Keratinocyte (primary cell): ENCODE measurements at regions not wholly inside any gene's neighbourhood (a gene's known extent, or its start where the extent isn't known, plus 50 kb on each side); places are given as distances from the start of the nearest gene placed in this dataset.

Experiments used
- DNase-seq: peaks from one replicate; pipeline ENCODE4 v3.0.0-alpha.2; 2011; ENCODE audit warnings: low read depth, missing footprints, low spot score
- FAIRE-seq: peaks from 2 replicates; lab custom pipeline; 2011; peaks lifted over from hg19 to GRCh38; lab: Jason Lieb, UNC
- H2AFZ ChIP-seq: 2 replicates; pipeline ENCODE4 v1.6.0; 2012; ENCODE audit warnings: low read length, control low read depth, inconsistent platforms; ENCODE audit not compliant: control insufficient read depth
- H3K27ac ChIP-seq: 2 replicates; pipeline ENCODE4 v1.5.1; 2011; ENCODE audit warnings: low read length; ENCODE audit not compliant: control insufficient read depth, insufficient read depth
- H3K27me3 ChIP-seq: 3 replicates; pipeline ENCODE4 v1.6.0; 2011; ENCODE audit warnings: low read length; ENCODE audit not compliant: control insufficient read depth, insufficient read depth; ENCODE audit errors: extremely low read depth
- H3K36me3 ChIP-seq, 2 experiments: 2 replicates in 1 of 2; 3 replicates in 1 of 2; pipeline ENCODE4 v1.5.1; 2011; ENCODE audit warnings: low read length in 2 of 2, mild to moderate bottlenecking in 1 of 2; ENCODE audit not compliant: control insufficient read depth in 2 of 2, insufficient read depth in 2 of 2; ENCODE audit errors: extremely low read depth in 1 of 2
- H3K4me1 ChIP-seq: 3 replicates; pipeline ENCODE4 v1.5.1; 2011; ENCODE audit warnings: low read length; ENCODE audit not compliant: control insufficient read depth, insufficient read depth; ENCODE audit errors: extremely low read depth
- H3K4me2 ChIP-seq: 3 replicates; pipeline ENCODE4 v1.6.0; 2011; ENCODE audit warnings: low read depth, low read length; ENCODE audit not compliant: control insufficient read depth, insufficient read depth; ENCODE audit errors: extremely low read depth
- H3K4me3 ChIP-seq, 3 experiments: fragments of 200-600 bp in 1 of 3; sonication (generic) in 1 of 3; 2 replicates in 2 of 3; 3 replicates in 1 of 3; pipeline ENCODE4 v1.5.1; 2011 to 2016; ENCODE audit warnings: low read length in 3 of 3, mild to moderate bottlenecking in 3 of 3, control low read depth in 2 of 3, inconsistent platforms in 1 of 3, low read depth in 1 of 3, mixed read lengths in 1 of 3, mixed run types in 1 of 3, moderate library complexity in 1 of 3; ENCODE audit not compliant: control insufficient read depth in 2 of 3, insufficient read depth in 2 of 3; ENCODE audit errors: extremely low read depth in 1 of 3
- H3K79me2 ChIP-seq: 2 replicates; pipeline ENCODE4 v1.6.0; 2012; ENCODE audit warnings: low read length; ENCODE audit not compliant: control insufficient read depth, insufficient read depth
- H3K9ac ChIP-seq: 3 replicates; pipeline ENCODE4 v1.6.0; 2011; ENCODE audit warnings: low read length; ENCODE audit not compliant: control insufficient read depth, insufficient read depth; ENCODE audit errors: extremely low read depth
- H3K9me1 ChIP-seq: 3 replicates; pipeline ENCODE4 v1.6.0; 2011; ENCODE audit warnings: low read length; ENCODE audit not compliant: control insufficient read depth, insufficient read depth; ENCODE audit errors: extremely low read depth
- H3K9me3 ChIP-seq: 2 replicates; pipeline ENCODE4 v1.5.1; 2012; ENCODE audit warnings: low read depth, low read length; ENCODE audit not compliant: control insufficient read depth
- H4K20me1 ChIP-seq: 3 replicates; pipeline ENCODE4 v1.6.0; 2011; ENCODE audit warnings: low read length; ENCODE audit not compliant: control insufficient read depth, insufficient read depth; ENCODE audit errors: extremely low read depth
- EZH2 ChIP-seq: IDR thresholded peaks from one replicate; pipeline ENCODE4 v1.6.1; 2012; ENCODE audit warnings: inconsistent platforms, mild to moderate bottlenecking, low read length, moderate library complexity
- dilution Hi-C: fragments of 300-500 bp; cut with MboI; formaldehyde crosslinking; loops from one replicate; pipeline ENCODE4 v1.7.0; 2020; ENCODE audit warnings: low sequenced_read_pairs; ENCODE audit not compliant: extremely low pct_ligation_motif_present
- TF ChIP-seq, protein P1 (sequence below), 3 experiments: IDR thresholded peaks in 1 of 3; conservative IDR thresholded peaks in 1 of 3; optimal IDR thresholded peaks in 1 of 3; 2 replicates in 2 of 3; 3 replicates in 1 of 3; pipeline versions ENCODE3 to v1.5.1; 2011; ENCODE audit warnings: low read length in 3 of 3, mild to moderate bottlenecking in 3 of 3, moderate library complexity in 2 of 3, control low read depth in 1 of 3, inconsistent platforms in 1 of 3; ENCODE audit not compliant: insufficient read depth in 2 of 3; ENCODE audit errors: extremely low read depth in 1 of 3

DNA sequence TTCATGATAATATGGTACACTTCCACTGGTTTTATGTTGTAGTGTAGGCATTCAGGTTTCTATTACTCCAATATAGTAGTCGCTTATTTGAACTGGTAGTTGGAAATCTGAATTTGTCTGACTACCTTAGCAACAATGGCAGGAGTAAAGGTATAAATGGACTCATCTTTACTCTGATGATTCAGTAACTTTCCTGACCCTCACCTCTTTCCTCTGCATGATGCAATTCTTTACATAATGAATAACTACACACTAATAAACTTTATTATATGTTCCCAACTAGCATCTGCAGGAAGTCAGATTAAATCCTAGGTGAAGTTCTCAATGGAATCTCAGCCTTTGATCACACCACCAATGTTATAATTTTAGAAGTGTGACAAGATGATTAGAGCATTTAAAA, 70.5 kb upstream of the ATP2B1 start:
- no peaks in the 10 kb centered on the region for H3K9me1 ChIP-seq
- H3K9me3 ChIP-seq = no peaks in the 10 kb centered on the region
- H3K27me3 ChIP-seq = no peaks in the 10 kb centered on the region
- dilution Hi-C loops = no loop called here
- no peak overlapping the region for H2AFZ ChIP-seq
- peaks cover 26% of the 10 kb centered on the region for H3K4me1 ChIP-seq
- H3K36me3 ChIP-seq = no peaks in the 10 kb centered on the region
- DNase-seq = no peak
- no peak overlapping the region for H3K4me3 ChIP-seq
- H3K4me2 ChIP-seq = no peak overlapping the region
- H3K9ac ChIP-seq = no peak overlapping the region
- H4K20me1 ChIP-seq = no peaks in the 10 kb centered on the region
- no peak for TF ChIP-seq EZH2
- TF ChIP-seq, protein P1, sequence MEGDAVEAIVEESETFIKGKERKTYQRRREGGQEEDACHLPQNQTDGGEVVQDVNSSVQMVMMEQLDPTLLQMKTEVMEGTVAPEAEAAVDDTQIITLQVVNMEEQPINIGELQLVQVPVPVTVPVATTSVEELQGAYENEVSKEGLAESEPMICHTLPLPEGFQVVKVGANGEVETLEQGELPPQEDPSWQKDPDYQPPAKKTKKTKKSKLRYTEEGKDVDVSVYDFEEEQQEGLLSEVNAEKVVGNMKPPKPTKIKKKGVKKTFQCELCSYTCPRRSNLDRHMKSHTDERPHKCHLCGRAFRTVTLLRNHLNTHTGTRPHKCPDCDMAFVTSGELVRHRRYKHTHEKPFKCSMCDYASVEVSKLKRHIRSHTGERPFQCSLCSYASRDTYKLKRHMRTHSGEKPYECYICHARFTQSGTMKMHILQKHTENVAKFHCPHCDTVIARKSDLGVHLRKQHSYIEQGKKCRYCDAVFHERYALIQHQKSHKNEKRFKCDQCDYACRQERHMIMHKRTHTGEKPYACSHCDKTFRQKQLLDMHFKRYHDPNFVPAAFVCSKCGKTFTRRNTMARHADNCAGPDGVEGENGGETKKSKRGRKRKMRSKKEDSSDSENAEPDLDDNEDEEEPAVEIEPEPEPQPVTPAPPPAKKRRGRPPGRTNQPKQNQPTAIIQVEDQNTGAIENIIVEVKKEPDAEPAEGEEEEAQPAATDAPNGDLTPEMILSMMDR (optimal IDR thresholded peaks at IDR 0.05 in 1 of 3, IDR thresholded peaks at IDR 0.05 in 1 of 3, conservative IDR thresholded peaks at IDR 0.05 in 1 of 3; ENCODE audit: extremely low read depth in 1 of 3, insufficient read depth in 2 of 3, low read length in 3 of 3) = no peak
- no peak for FAIRE-seq
- no peaks in the 10 kb centered on the region for H3K79me2 ChIP-seq
- H3K27ac ChIP-seq = no peak overlapping the region

DNA sequence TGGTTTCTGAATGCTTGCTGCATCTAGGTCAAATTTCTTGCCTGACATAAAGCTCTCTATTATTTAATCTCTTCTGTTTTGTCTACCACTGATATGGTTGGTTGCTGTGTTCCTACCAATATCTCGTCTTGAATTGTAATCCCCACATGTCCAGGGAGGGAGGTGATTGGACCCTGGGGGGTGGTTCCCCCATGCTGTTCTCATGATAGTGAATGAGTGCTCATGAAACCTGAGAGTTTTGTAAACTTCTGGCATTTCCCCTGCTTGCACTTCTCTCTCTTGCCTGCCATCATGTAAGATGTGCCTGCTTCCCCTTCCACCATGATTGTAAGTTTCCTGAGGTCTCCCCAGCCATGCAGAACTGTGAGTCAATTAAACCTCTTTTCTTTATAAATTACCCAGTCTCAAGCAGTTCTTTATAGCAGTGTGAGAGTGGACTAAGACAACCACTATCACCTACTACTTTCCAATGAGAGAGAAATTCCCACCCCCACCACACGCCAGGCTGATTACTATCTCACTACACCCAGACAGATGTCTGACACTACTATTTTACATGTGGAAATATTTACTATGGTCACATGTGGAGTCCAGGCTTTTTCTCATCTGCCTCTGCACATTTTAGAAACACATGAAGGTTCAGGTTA, 69.2 kb upstream of the ATP2B1 start:
- dilution Hi-C loops = no loop called here
- Histone ChIP-seq H3K27ac (no peak overlapping the region), H3K4me2 (no peak overlapping the region)

More for the DNA sequence above, 69.2 kb upstream of the ATP2B1 start:
- no peak overlapping the region for H3K9ac ChIP-seq
- DNase-seq (no peak), FAIRE-seq (no peak)
- H4K20me1 ChIP-seq = no peaks in the 10 kb centered on the region
- no peak for TF ChIP-seq EZH2
- TF ChIP-seq, protein P1 (optimal IDR thresholded peaks at IDR 0.05 in 1 of 3, IDR thresholded peaks at IDR 0.05 in 1 of 3, conservative IDR thresholded peaks at IDR 0.05 in 1 of 3; ENCODE audit: extremely low read depth in 1 of 3, insufficient read depth in 2 of 3, low read length in 3 of 3) = no peak
- H3K27me3 ChIP-seq = no peaks in the 10 kb centered on the region
- no peaks in the 10 kb centered on the region for H3K9me1 ChIP-seq
- H3K36me3 ChIP-seq = no peaks in the 10 kb centered on the region
- no peak overlapping the region for H3K4me3 ChIP-seq
- no peaks in the 10 kb centered on the region for H3K9me3 ChIP-seq
- no peaks in the 10 kb centered on the region for H3K79me2 ChIP-seq
- H2AFZ ChIP-seq = no peak overlapping the region
- peaks cover 26% of the 10 kb centered on the region for H3K4me1 ChIP-seq
